OCI-LY7 (cell line): ENCODE measurements at regions not wholly inside any gene's neighbourhood (a gene's known extent, or its start where the extent isn't known, plus 50 kb on each side); places are given as distances from the start of the nearest gene placed in this dataset.

Source experiments
- BruUV-seq: library from RNA; stranded (reverse); fragments of 400-500 nt; replicated peaks from 2 replicates; lab custom pipeline; 2021; lab: Mats Ljungman, UMichigan
- CTCF ChIA-PET: fragments of 300-600 bp; sonication (Branson Sonifier 250); formaldehyde crosslinking; loops from one replicate; lab custom pipeline; 2022; ENCODE audit warnings: antibody characterized with exemption; ENCODE audit not compliant: unreplicated experiment; lab: Charles Lee
- POLR2A ChIA-PET: fragments of 300-600 bp; sonication (Branson Sonifier 250); formaldehyde crosslinking; loops from one replicate; lab custom pipeline; 2022; ENCODE audit warnings: antibody characterized with exemption; lab: Charles Lee
- DNase-seq: peaks from one replicate; pipeline ENCODE4 v3.0.0-alpha.2; 2015; ENCODE audit warnings: low spot score
- H2AFZ ChIP-seq: fragments of 200-600 bp; sonication (generic), shearing (Covaris generic); 2 replicates; pipeline ENCODE4 v1.6.1; 2014; ENCODE audit warnings: mild to moderate bottlenecking, antibody characterized with exemption, low read length, moderate library complexity
- H3K27ac ChIP-seq: fragments of 200-600 bp; sonication (generic); 2 replicates; pipeline ENCODE4 v1.5.1; 2014; ENCODE audit warnings: mixed run types, low read depth, mild to moderate bottlenecking, moderate library complexity, low read length, inconsistent platforms; ENCODE audit not compliant: poor library complexity, severe bottlenecking
- H3K36me3 ChIP-seq: fragments of 200-600 bp; sonication (generic); 2 replicates; pipeline ENCODE4 v1.6.1; 2014; ENCODE audit warnings: mild to moderate bottlenecking, antibody characterized with exemption, low read length, moderate library complexity, mixed read lengths; ENCODE audit not compliant: insufficient read depth
- H3K4me1 ChIP-seq: fragments of 200-600 bp; sonication (generic); 2 replicates; pipeline ENCODE4 v1.5.1; 2014; ENCODE audit warnings: mild to moderate bottlenecking, low read length; ENCODE audit not compliant: insufficient read depth, poor library complexity, severe bottlenecking
- H3K4me2 ChIP-seq: fragments of 200-600 bp; sonication (generic); 2 replicates; pipeline ENCODE4 v1.6.1; 2014; ENCODE audit warnings: mild to moderate bottlenecking, low read length
- H3K4me3 ChIP-seq: fragments of 200-600 bp; sonication (generic); 2 replicates; pipeline ENCODE4 v1.5.1; 2014; ENCODE audit warnings: mild to moderate bottlenecking, low read depth, low read length; ENCODE audit not compliant: poor library complexity, severe bottlenecking
- H3K79me2 ChIP-seq: fragments of 200-600 bp; sonication (generic); 2 replicates; pipeline ENCODE4 v1.6.1; 2016; ENCODE audit warnings: low read depth, mild to moderate bottlenecking, low read length, moderate library complexity, mixed read lengths; ENCODE audit not compliant: insufficient read depth
- H3K9me2 ChIP-seq: fragments of 200-600 bp; sonication (generic); 2 replicates; pipeline ENCODE4 v1.6.1; 2016; ENCODE audit warnings: mild to moderate bottlenecking, low read length, mixed read lengths; ENCODE audit not compliant: insufficient read depth
- H3K9me3 ChIP-seq: fragments of 200-600 bp; sonication (generic); 2 replicates; pipeline ENCODE4 v1.6.1; 2014; ENCODE audit warnings: mild to moderate bottlenecking, mixed run types, low read length, mixed read lengths
- H4K20me1 ChIP-seq: fragments of 200-600 bp; sonication (generic); 2 replicates; pipeline ENCODE4 v1.6.1; 2014; ENCODE audit warnings: mild to moderate bottlenecking, antibody characterized with exemption, low read length, moderate library complexity, mixed read lengths; ENCODE audit not compliant: insufficient read depth
- EZH2phosphoT487 ChIP-seq: fragments of 200-600 bp; sonication (generic); IDR thresholded peaks from 2 replicates; pipeline ENCODE4 v1.6.1; 2018; ENCODE audit warnings: low read depth, borderline replicate concordance, mild to moderate bottlenecking, mixed run types, antibody characterized with exemption, low read length, moderate library complexity, mixed read lengths
- intact Hi-C: fragments of 100-400 bp; cut with micrococcal nuclease; formaldehyde crosslinking; loops from one replicate; pipeline ENCODE4 v1.10.0; 2022; ENCODE audit not compliant: unreplicated experiment
- TF ChIP-seq, protein P1 (sequence below): fragments of 200-600 bp; sonication (generic); conservative IDR thresholded peaks from 2 replicates; pipeline ENCODE4 v1.5.1; 2014; ENCODE audit warnings: mild to moderate bottlenecking, antibody characterized with exemption, low read length, moderate library complexity, mixed read lengths

DNA sequence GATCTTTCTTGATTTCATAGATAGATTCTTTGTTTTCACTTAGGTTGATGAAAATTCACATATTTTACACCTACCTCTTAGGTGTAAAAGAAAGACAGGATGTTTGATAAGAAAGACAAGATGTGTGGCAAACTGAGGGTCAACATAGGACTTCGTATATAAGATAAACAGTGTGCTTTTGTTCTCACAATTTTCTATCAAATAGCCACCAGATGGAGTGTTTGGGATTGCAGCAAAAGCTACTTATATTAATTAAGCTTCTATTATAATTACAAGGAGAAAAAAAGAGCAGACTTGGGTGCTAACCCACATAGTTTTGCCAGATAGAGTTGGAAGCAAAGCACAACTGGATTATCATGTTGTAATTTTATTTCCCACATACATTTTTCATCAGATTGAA, 232.9 kb downstream of the CDH7 start:
- DNase-seq, result no peak
- ChIA-PET CTCF (no interaction called here), POLR2A (no interaction called here)
- no peaks in the 10 kb centered on the region for H3K9me2 ChIP-seq
- no peak for TF ChIP-seq EZH2phosphoT487
- TF ChIP-seq, protein P1, sequence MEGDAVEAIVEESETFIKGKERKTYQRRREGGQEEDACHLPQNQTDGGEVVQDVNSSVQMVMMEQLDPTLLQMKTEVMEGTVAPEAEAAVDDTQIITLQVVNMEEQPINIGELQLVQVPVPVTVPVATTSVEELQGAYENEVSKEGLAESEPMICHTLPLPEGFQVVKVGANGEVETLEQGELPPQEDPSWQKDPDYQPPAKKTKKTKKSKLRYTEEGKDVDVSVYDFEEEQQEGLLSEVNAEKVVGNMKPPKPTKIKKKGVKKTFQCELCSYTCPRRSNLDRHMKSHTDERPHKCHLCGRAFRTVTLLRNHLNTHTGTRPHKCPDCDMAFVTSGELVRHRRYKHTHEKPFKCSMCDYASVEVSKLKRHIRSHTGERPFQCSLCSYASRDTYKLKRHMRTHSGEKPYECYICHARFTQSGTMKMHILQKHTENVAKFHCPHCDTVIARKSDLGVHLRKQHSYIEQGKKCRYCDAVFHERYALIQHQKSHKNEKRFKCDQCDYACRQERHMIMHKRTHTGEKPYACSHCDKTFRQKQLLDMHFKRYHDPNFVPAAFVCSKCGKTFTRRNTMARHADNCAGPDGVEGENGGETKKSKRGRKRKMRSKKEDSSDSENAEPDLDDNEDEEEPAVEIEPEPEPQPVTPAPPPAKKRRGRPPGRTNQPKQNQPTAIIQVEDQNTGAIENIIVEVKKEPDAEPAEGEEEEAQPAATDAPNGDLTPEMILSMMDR, result no peak
- no peak overlapping the region for H2AFZ ChIP-seq
- H3K27ac ChIP-seq, result no peak overlapping the region
- H4K20me1 ChIP-seq, result no peaks in the 10 kb centered on the region
- H3K4me1 ChIP-seq, result no peaks in the 10 kb centered on the region
- no peaks in the 10 kb centered on the region for H3K79me2 ChIP-seq
- no peak overlapping the region for H3K4me3 ChIP-seq
- BruUV-seq, result no TSS peak
- H3K9me3 ChIP-seq, result no peaks in the 10 kb centered on the region
- intact Hi-C loops, result no loop called here
- no peak overlapping the region for H3K4me2 ChIP-seq
- H3K36me3 ChIP-seq, result no peaks in the 10 kb centered on the region

- DNase-seq, result no peak
- no peak overlapping the region for H2AFZ ChIP-seq
- no TSS peak for BruUV-seq
- POLR2A ChIA-PET, result no interaction called here
- no peaks in the 10 kb centered on the region for H4K20me1 ChIP-seq
- no peak overlapping the region for H3K4me3 ChIP-seq
- H3K79me2 ChIP-seq, result no peaks in the 10 kb centered on the region
- intact Hi-C loops, result no loop called here
- H3K27ac ChIP-seq, result no peak overlapping the region
- H3K36me3 ChIP-seq, result no peaks in the 10 kb centered on the region
- no peaks in the 10 kb centered on the region for H3K9me3 ChIP-seq
- H3K4me2 ChIP-seq, result no peak overlapping the region
- no peaks in the 10 kb centered on the region for H3K4me1 ChIP-seq
- CTCF ChIA-PET, result no interaction called here
- TF ChIP-seq EZH2phosphoT487, result no peak
- TF ChIP-seq, protein P1, result no peak
- no peaks in the 10 kb centered on the region for H3K9me2 ChIP-seq
Measured at GRCh38 chr18:65975536-65975935, 224.7 kb downstream of the CDH7 start.

DNA sequence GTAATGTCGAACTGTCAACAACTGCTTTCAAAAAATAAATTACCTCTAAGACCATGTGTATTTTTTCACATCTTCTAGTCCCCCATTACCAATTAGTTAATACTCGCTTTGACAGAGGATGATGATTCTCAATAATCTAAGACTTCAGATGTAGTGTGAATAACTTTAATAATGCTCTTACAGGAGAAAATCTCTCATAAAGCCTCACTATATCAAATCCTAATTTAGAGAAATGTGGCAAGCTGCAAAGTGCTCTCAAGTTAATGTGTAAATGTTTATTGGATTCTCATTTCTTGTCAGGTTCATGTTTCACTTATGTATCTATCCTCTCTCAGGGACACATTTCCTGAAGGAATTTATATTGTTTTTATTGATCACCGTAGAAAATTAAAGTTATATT, 223.9 kb downstream of the CDH7 start:
- Histone ChIP-seq H3K9me2 (no peaks in the 10 kb centered on the region), H3K27ac (no peak overlapping the region), H3K79me2 (no peaks in the 10 kb centered on the region), H3K4me1 (no peaks in the 10 kb centered on the region), H3K36me3 (no peaks in the 10 kb centered on the region), H2AFZ (no peak overlapping the region), H3K4me3 (no peak overlapping the region), H3K4me2 (no peak overlapping the region), H4K20me1 (no peaks in the 10 kb centered on the region), H3K9me3 (no peaks in the 10 kb centered on the region)
- no TSS peak for BruUV-seq
- DNase-seq, result no peak
- POLR2A ChIA-PET, result no interaction called here
- CTCF ChIA-PET, result no interaction called here
- intact Hi-C loops, result no loop called here
- no peak for TF ChIP-seq EZH2phosphoT487
- TF ChIP-seq, protein P1, result no peak
